IMR-90 (cell line): ENCODE measurements at regions not wholly inside any gene's neighbourhood (a gene's known extent, or its start where the extent isn't known, plus 50 kb on each side); places are given as distances from the start of the nearest gene placed in this dataset.

Source experiments
- ATAC-seq: fragments of 200-7000 bp; cut with Tn5 transposase; 2 replicates; pipeline ENCODE4 v1.9.1; 2020; ENCODE audit warnings: low read depth, mild to moderate bottlenecking, moderate library complexity
- BruUV-seq: library from RNA; stranded (reverse); fragments of 400-500 nt; replicated peaks from 2 replicates; lab custom pipeline; 2021; lab: Mats Ljungman, UMichigan
- CTCF ChIA-PET: fragments of 300-600 bp; formaldehyde crosslinking; extraction: SDS; loops from one replicate; lab custom pipeline; 2021; ENCODE audit warnings: antibody characterized with exemption; lab: Yijun Ruan, JAX
- POLR2A ChIA-PET: fragments of 300-600 bp; sonication (Branson Sonifier 250); formaldehyde crosslinking; loops from one replicate; lab custom pipeline; 2022; ENCODE audit warnings: antibody characterized with exemption; ENCODE audit not compliant: unreplicated experiment; lab: Charles Lee
- DNase-seq: peaks from one replicate; pipeline ENCODE4 v3.0.0; 2013
- H2AFZ ChIP-seq: replicated peaks from 2 replicates; pipeline ENCODE3; 2013; ENCODE audit warnings: low read length, mild to moderate bottlenecking; ENCODE audit not compliant: poor library complexity
- H2AK5ac ChIP-seq: 2 replicates; pipeline ENCODE4 v1.6.1; 2013; ENCODE audit warnings: low read depth, low read length, inconsistent platforms
- H2AK9ac ChIP-seq: replicated peaks from 2 replicates; pipeline ENCODE3; 2013; ENCODE audit warnings: mild to moderate bottlenecking, low read depth, low read length, moderate library complexity; ENCODE audit not compliant: poor library complexity
- H2BK120ac ChIP-seq: 2 replicates; pipeline ENCODE4 v1.6.1; 2013; ENCODE audit warnings: low read depth, low read length, inconsistent platforms
- H2BK15ac ChIP-seq: 3 replicates; pipeline ENCODE4 v1.6.1; 2013; ENCODE audit warnings: low read depth, low read length, inconsistent platforms
- H2BK20ac ChIP-seq: 2 replicates; pipeline ENCODE4 v1.6.1; 2013; ENCODE audit warnings: low read depth, mild to moderate bottlenecking, inconsistent platforms, low read length, moderate library complexity
- H2BK5ac ChIP-seq: 2 replicates; pipeline ENCODE4 v1.6.1; 2013; ENCODE audit warnings: mild to moderate bottlenecking, low read depth, low read length, inconsistent platforms; ENCODE audit not compliant: poor library complexity, severe bottlenecking
- H3K14ac ChIP-seq: replicated peaks from 2 replicates; pipeline ENCODE4 v1.6.1; 2013; ENCODE audit warnings: low read depth, low read length, inconsistent platforms
- H3K18ac ChIP-seq: 2 replicates; pipeline ENCODE4 v1.6.1; 2013; ENCODE audit warnings: low read depth, low read length, control low read depth
- H3K23ac ChIP-seq: 2 replicates; pipeline ENCODE4 v1.6.1; 2013; ENCODE audit warnings: low read depth, low read length, inconsistent platforms
- H3K27ac ChIP-seq: 2 replicates; pipeline ENCODE4 v1.5.1; 2013; ENCODE audit warnings: mild to moderate bottlenecking, control low read depth, low read length; ENCODE audit not compliant: insufficient read depth
- H3K27me3 ChIP-seq: 2 replicates; pipeline ENCODE4 v1.6.1; 2013; ENCODE audit warnings: low read length; ENCODE audit not compliant: control insufficient read depth, insufficient read depth
- H3K36me3 ChIP-seq: 2 replicates; pipeline ENCODE4 v1.6.1; 2013; ENCODE audit warnings: low read length, mixed read lengths; ENCODE audit not compliant: control insufficient read depth, insufficient read depth
- H3K4ac ChIP-seq: 2 replicates; pipeline ENCODE4 v1.6.1; 2013; ENCODE audit warnings: low read depth, low read length, inconsistent platforms
- H3K4me1 ChIP-seq: 2 replicates; pipeline ENCODE4 v1.6.1; 2013; ENCODE audit warnings: low read length, mixed read lengths; ENCODE audit not compliant: control insufficient read depth, insufficient read depth
- H3K4me2 ChIP-seq: 2 replicates; pipeline ENCODE4 v1.6.1; 2013; ENCODE audit warnings: low read depth, mild to moderate bottlenecking, control low read depth, low read length, moderate library complexity
- H3K4me3 ChIP-seq: 2 replicates; pipeline ENCODE4 v1.5.1; 2013; ENCODE audit warnings: low read depth, mild to moderate bottlenecking, control low read depth, low read length, moderate library complexity; ENCODE audit not compliant: insufficient read depth
- H3K56ac ChIP-seq: 2 replicates; pipeline ENCODE4 v1.6.1; 2013; ENCODE audit warnings: low read length, inconsistent platforms; ENCODE audit not compliant: insufficient read depth; ENCODE audit errors: extremely low read depth
- H3K79me1 ChIP-seq, 2 experiments: 2 replicates each; pipeline ENCODE4 v1.6.1; 2013; ENCODE audit warnings: low read length in 2 of 2, inconsistent platforms in 1 of 2, low read depth in 1 of 2
- H3K9ac ChIP-seq: 2 replicates; pipeline ENCODE4 v1.6.1; 2013; ENCODE audit warnings: low read depth, low read length, control low read depth
- H3K9me1 ChIP-seq: 2 replicates; pipeline ENCODE4 v1.6.1; 2013; ENCODE audit warnings: low read length, inconsistent platforms; ENCODE audit not compliant: insufficient read depth
- H3K9me3 ChIP-seq: 2 replicates; pipeline ENCODE4 v1.6.1; 2013; ENCODE audit warnings: low read length; ENCODE audit not compliant: control insufficient read depth, insufficient read depth
- H4K20me1 ChIP-seq: 2 replicates; pipeline ENCODE4 v1.6.1; 2013; ENCODE audit warnings: low read length, inconsistent platforms; ENCODE audit not compliant: insufficient read depth
- H4K5ac ChIP-seq: 2 replicates; pipeline ENCODE4 v1.6.1; 2013; ENCODE audit warnings: mild to moderate bottlenecking, low read depth, low read length, control low read depth
- H4K8ac ChIP-seq, 2 experiments: 2 replicates each; pipeline ENCODE4 v1.6.1; 2013; ENCODE audit warnings: low read depth in 2 of 2, low read length in 2 of 2, control low read depth in 1 of 2, inconsistent platforms in 1 of 2
- H4K91ac ChIP-seq: 2 replicates; pipeline ENCODE4 v1.6.1; 2013; ENCODE audit warnings: low read depth, low read length, inconsistent platforms; ENCODE audit not compliant: insufficient read depth
- BHLHE40 ChIP-seq: fragments of 150-350 bp; IDR thresholded peaks from 2 replicates; pipeline ENCODE4 v1.6.1; 2016; ENCODE audit warnings: mild to moderate bottlenecking, low read depth, low read length
- CEBPB ChIP-seq: IDR thresholded peaks from 2 replicates; pipeline ENCODE4 v1.6.1; 2012; ENCODE audit warnings: low read depth, low read length, improper control_type of control experiment
- CHD1 ChIP-seq: IDR thresholded peaks from 2 replicates; pipeline ENCODE4 v1.6.1; 2012; ENCODE audit warnings: low read depth, low read length, improper control_type of control experiment
- FOS ChIP-seq: fragments of 150-350 bp; IDR thresholded peaks from 2 replicates; pipeline ENCODE4 v1.6.1; 2016; ENCODE audit warnings: low read depth, low read length
- MAFK ChIP-seq: IDR thresholded peaks from 2 replicates; pipeline ENCODE4 v1.6.1; 2012; ENCODE audit warnings: low read depth, low read length, improper control_type of control experiment
- MAZ ChIP-seq: IDR thresholded peaks from 2 replicates; pipeline ENCODE4 v1.6.1; 2012; ENCODE audit warnings: low read depth, mild to moderate bottlenecking, low read length, improper control_type of control experiment, moderate library complexity, borderline replicate concordance
- MXI1 ChIP-seq: IDR thresholded peaks from 2 replicates; pipeline ENCODE4 v1.6.1; 2012; ENCODE audit warnings: low read depth, mild to moderate bottlenecking, low read length, moderate library complexity, borderline replicate concordance
- NFE2L2 ChIP-seq: fragments of 150-350 bp; IDR thresholded peaks from 2 replicates; pipeline ENCODE4 v1.6.1; 2016; ENCODE audit warnings: low read depth, mild to moderate bottlenecking, low read length
- POLR2A ChIP-seq: IDR thresholded peaks from 2 replicates; pipeline ENCODE4 v1.6.1; 2012; ENCODE audit warnings: mild to moderate bottlenecking, low read depth, low read length
- RAD21 ChIP-seq: IDR thresholded peaks from 2 replicates; pipeline ENCODE4 v1.6.1; 2012; ENCODE audit warnings: low read length, improper control_type of control experiment
- RCOR1 ChIP-seq: IDR thresholded peaks from 2 replicates; pipeline ENCODE4 v1.6.1; 2012; ENCODE audit warnings: mild to moderate bottlenecking, low read length, improper control_type of control experiment; ENCODE audit not compliant: insufficient replicate concordance
- RFX5 ChIP-seq: IDR thresholded peaks from 2 replicates; pipeline ENCODE4 v1.8.0; 2012; ENCODE audit warnings: low read depth, mild to moderate bottlenecking, low read length, moderate library complexity
- SMC3 ChIP-seq: fragments of 150-350 bp; IDR thresholded peaks from 2 replicates; pipeline ENCODE4 v1.6.1; 2016; ENCODE audit warnings: low read depth, mild to moderate bottlenecking, antibody characterized with exemption, low read length, moderate library complexity
- WGBS, 2 experiments: methylation state at CpG; one replicate each; pipeline versions ENCODE4 v1.1.5 to v1.1.7; 2013; ENCODE audit warnings: missing lambda C conversion rate in 2 of 2; ENCODE audit not compliant: insufficient read length in 1 of 2; ENCODE audit errors: extremely low coverage in 2 of 2; 5-methylcytosine and 5-hydroxymethylcytosine counted together
- dilution Hi-C: fragments of 300-500 bp; cut with HindIII; formaldehyde crosslinking; loops from one replicate; pipeline ENCODE4 v1.14.3; 2018; ENCODE audit warnings: low sequenced_read_pairs; ENCODE audit not compliant: unreplicated experiment
- in situ Hi-C: fragments of 300-500 bp; cut with MboI; formaldehyde crosslinking; loops from 3 replicates; pipeline ENCODE4 v1.14.3; 2019; ENCODE audit warnings: low sequenced_read_pairs, inconsistent platforms, mixed read lengths
- intact Hi-C: fragments of 100-400 bp; cut with micrococcal nuclease; formaldehyde crosslinking; loops from 2 replicates; pipeline ENCODE4 v1.10.0; 2022
- TF ChIP-seq, protein P1 (sequence below): conservative IDR thresholded peaks from 2 replicates; pipeline ENCODE4 v1.5.1; 2012; ENCODE audit warnings: mild to moderate bottlenecking, low read depth, low read length, improper control_type of control experiment
- TF ChIP-seq, protein P2 (sequence below): fragments of 150-350 bp; IDR thresholded peaks from 2 replicates; pipeline ENCODE4 v1.6.1; 2017; ENCODE audit warnings: mild to moderate bottlenecking, antibody characterized with exemption, low read length, low read depth
- TF ChIP-seq, protein P3 (sequence below): fragments of 150-350 bp; IDR thresholded peaks from 2 replicates; pipeline ENCODE4 v1.6.1; 2016; ENCODE audit warnings: low read depth, mild to moderate bottlenecking, low read length, moderate library complexity, borderline replicate concordance

DNA sequence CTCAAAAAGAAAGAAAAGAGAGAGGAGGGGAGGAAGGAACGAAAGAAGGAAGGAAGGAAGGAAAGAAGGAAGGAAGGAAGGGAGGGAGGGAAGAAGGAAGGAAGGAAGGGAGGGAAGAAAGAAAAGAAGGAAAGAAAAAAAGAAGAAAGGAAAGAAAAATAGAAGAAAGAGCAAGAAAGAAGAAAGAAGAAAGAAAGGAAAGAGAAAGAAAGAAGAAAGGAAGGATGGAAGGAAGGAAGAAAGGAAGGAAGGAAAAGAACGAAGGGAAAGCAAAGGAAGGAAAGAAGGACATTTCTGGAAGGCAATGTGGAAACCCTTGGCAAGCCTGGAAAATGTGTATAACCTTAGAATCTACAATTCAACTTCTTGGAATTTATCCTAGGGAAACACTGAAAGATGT lies 150.4 kb upstream of the LHX1 start:
- Histone ChIP-seq H4K5ac (no peak overlapping the region), H2AFZ (no peak overlapping the region), H2BK15ac (no peak overlapping the region), H2BK5ac (no peak overlapping the region), H3K4ac (no peak overlapping the region), H3K18ac (no peak overlapping the region), H2AK9ac (no peak overlapping the region), H3K9ac (no peak overlapping the region), H3K9me1 (no peaks in the 10 kb centered on the region), H3K4me2 (no peak overlapping the region), H3K4me1 (no peaks in the 10 kb centered on the region), H2BK120ac (no peak overlapping the region), H3K27ac (no peak overlapping the region), H3K9me3 (no peaks in the 10 kb centered on the region), H3K23ac (no peak overlapping the region), H4K8ac (no peak overlapping the region), H3K4me3 (no peak overlapping the region), H3K36me3 (no peaks in the 10 kb centered on the region), H4K91ac (no peak overlapping the region), H3K79me1 (no peaks in the 10 kb centered on the region), H4K20me1 (no peaks in the 10 kb centered on the region), H2BK20ac (no peak overlapping the region), H3K14ac (no peak overlapping the region), H3K27me3 (peaks cover 13% of the 10 kb centered on the region), H2AK5ac (no peak overlapping the region), H3K56ac (no peak overlapping the region)
- TF ChIP-seq CHD1, result no peak
- no peak for TF ChIP-seq MAZ
- no peak for TF ChIP-seq POLR2A
- TF ChIP-seq SMC3, result no peak
- no peak for TF ChIP-seq RFX5
- no peak for TF ChIP-seq BHLHE40
- TF ChIP-seq MAFK, result no peak
- TF ChIP-seq, protein P1, sequence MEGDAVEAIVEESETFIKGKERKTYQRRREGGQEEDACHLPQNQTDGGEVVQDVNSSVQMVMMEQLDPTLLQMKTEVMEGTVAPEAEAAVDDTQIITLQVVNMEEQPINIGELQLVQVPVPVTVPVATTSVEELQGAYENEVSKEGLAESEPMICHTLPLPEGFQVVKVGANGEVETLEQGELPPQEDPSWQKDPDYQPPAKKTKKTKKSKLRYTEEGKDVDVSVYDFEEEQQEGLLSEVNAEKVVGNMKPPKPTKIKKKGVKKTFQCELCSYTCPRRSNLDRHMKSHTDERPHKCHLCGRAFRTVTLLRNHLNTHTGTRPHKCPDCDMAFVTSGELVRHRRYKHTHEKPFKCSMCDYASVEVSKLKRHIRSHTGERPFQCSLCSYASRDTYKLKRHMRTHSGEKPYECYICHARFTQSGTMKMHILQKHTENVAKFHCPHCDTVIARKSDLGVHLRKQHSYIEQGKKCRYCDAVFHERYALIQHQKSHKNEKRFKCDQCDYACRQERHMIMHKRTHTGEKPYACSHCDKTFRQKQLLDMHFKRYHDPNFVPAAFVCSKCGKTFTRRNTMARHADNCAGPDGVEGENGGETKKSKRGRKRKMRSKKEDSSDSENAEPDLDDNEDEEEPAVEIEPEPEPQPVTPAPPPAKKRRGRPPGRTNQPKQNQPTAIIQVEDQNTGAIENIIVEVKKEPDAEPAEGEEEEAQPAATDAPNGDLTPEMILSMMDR, result no peak
- TF ChIP-seq CEBPB, result no peak
- no peak for TF ChIP-seq FOS
- TF ChIP-seq, protein P2, sequence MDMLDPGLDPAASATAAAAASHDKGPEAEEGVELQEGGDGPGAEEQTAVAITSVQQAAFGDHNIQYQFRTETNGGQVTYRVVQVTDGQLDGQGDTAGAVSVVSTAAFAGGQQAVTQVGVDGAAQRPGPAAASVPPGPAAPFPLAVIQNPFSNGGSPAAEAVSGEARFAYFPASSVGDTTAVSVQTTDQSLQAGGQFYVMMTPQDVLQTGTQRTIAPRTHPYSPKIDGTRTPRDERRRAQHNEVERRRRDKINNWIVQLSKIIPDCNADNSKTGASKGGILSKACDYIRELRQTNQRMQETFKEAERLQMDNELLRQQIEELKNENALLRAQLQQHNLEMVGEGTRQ, result no peak
- no peak for TF ChIP-seq MXI1
- TF ChIP-seq NFE2L2, result no peak
- TF ChIP-seq, protein P3, sequence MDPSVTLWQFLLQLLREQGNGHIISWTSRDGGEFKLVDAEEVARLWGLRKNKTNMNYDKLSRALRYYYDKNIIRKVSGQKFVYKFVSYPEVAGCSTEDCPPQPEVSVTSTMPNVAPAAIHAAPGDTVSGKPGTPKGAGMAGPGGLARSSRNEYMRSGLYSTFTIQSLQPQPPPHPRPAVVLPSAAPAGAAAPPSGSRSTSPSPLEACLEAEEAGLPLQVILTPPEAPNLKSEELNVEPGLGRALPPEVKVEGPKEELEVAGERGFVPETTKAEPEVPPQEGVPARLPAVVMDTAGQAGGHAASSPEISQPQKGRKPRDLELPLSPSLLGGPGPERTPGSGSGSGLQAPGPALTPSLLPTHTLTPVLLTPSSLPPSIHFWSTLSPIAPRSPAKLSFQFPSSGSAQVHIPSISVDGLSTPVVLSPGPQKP, result no peak
- no peak for TF ChIP-seq RAD21
- TF ChIP-seq RCOR1, result no peak
- in situ Hi-C loops, result no loop called here
- intact Hi-C loops, result no loop called here
- CTCF ChIA-PET, result no interaction called here
- no TSS peak for BruUV-seq
- DNase-seq (no peak), ATAC-seq (no peak)
- WGBS, 2 experiments, result no CpG with 5 or more reads among the region's 2 CpGs
- dilution Hi-C loops, result no loop called here
- POLR2A ChIA-PET, result no interaction called here
